ENCODE measurements at regions not wholly inside any gene's neighbourhood (a gene's known extent, or its start where the extent isn't known, plus 50 kb on each side); places are given as distances from the start of the nearest gene placed in this dataset.

GRCh38 chr12:90331821-90332220, 623.2 kb downstream of the CCER1 start:
- Histone ChIP-seq H3K4me3 (ENCODE audit: low read length in 2 of 2) (no peak overlapping the region), H3K27me3 (ENCODE audit: control insufficient read depth in 1 of 2, insufficient read depth in 2 of 2, low read length in 1 of 2) (no peaks in the 10 kb centered on the region), H3K36me3 (ENCODE audit: control insufficient read depth in 1 of 2, insufficient read depth in 2 of 2, low read length in 1 of 2) (no peaks in the 10 kb centered on the region), H3K9me3 (ENCODE audit: control insufficient read depth, low read length) (no peaks in the 10 kb centered on the region), H3K4me1 (ENCODE audit: control insufficient read depth in 1 of 2, insufficient read depth in 2 of 2, low read length in 2 of 2) (no peaks in the 10 kb centered on the region), H3K27ac (ENCODE audit: low read depth in 1 of 2, low read length in 2 of 2) (no peak overlapping the region)
- DNase-seq (no peak), ATAC-seq (ENCODE audit: low FRiP score) (no peak)
- intact Hi-C loops (cut with DNase I): no loop called here
- whole genome bisulfite sequencing, 2 donors: 77 to 80% methylated on average over 1 of the region's 1 CpG

- WGBS, 2 donors: 75 to 78% methylated on average over 3 of the region's 3 CpGs
- DNase-seq (no peak), ATAC-seq (ENCODE audit: low FRiP score) (no peak)
- Histone ChIP-seq H3K4me1 (ENCODE audit: control insufficient read depth in 1 of 2, insufficient read depth in 2 of 2, low read length in 2 of 2) (no peaks in the 10 kb centered on the region), H3K9me3 (ENCODE audit: control insufficient read depth, low read length) (no peaks in the 10 kb centered on the region), H3K36me3 (ENCODE audit: control insufficient read depth in 1 of 2, insufficient read depth in 2 of 2, low read length in 1 of 2) (no peaks in the 10 kb centered on the region), H3K27ac (ENCODE audit: low read depth in 1 of 2, low read length in 2 of 2) (no peak overlapping the region), H3K27me3 (ENCODE audit: control insufficient read depth in 1 of 2, insufficient read depth in 2 of 2, low read length in 1 of 2) (no peaks in the 10 kb centered on the region), H3K4me3 (ENCODE audit: low read length in 2 of 2) (no peak overlapping the region)
- intact Hi-C loops (cut with DNase I): no loop called here
Measured at GRCh38 chr12:90331262-90331661, 622.6 kb upstream of the ATP2B1 start.

- DNase-seq: no peak
- no peaks in the 10 kb centered on the region for H3K27me3 ChIP-seq (ENCODE audit: control insufficient read depth in 1 of 2, insufficient read depth in 2 of 2, low read length in 1 of 2)
- intact Hi-C loops (cut with DNase I): no loop called here
- no peaks in the 10 kb centered on the region for H3K36me3 ChIP-seq (ENCODE audit: control insufficient read depth in 1 of 2, insufficient read depth in 2 of 2, low read length in 1 of 2)
- H3K9me3 ChIP-seq (ENCODE audit: control insufficient read depth, low read length): no peaks in the 10 kb centered on the region
- whole genome bisulfite sequencing, 2 donors: 70% methylated on average over 5 of the region's 5 CpGs
- H3K4me1 ChIP-seq (ENCODE audit: control insufficient read depth in 1 of 2, insufficient read depth in 2 of 2, low read length in 2 of 2): no peaks in the 10 kb centered on the region
- H3K27ac ChIP-seq (ENCODE audit: low read depth in 1 of 2, low read length in 2 of 2): no peak overlapping the region
- no peak overlapping the region for H3K4me3 ChIP-seq (ENCODE audit: low read length in 2 of 2)
- no peak for ATAC-seq (ENCODE audit: low FRiP score)
Measured at GRCh38 chr12:90327793-90328743, 619.4 kb upstream of the ATP2B1 start.

GRCh38 chr12:90323217-90323616, 614.6 kb upstream of the ATP2B1 start:
- whole genome bisulfite sequencing, 2 donors: 96 to 98% methylated on average over 1 of the region's 1 CpG
- Histone ChIP-seq H3K4me1 (ENCODE audit: control insufficient read depth in 1 of 2, insufficient read depth in 2 of 2, low read length in 2 of 2) (no peaks in the 10 kb centered on the region), H3K36me3 (ENCODE audit: control insufficient read depth in 1 of 2, insufficient read depth in 2 of 2, low read length in 1 of 2) (no peaks in the 10 kb centered on the region), H3K9me3 (ENCODE audit: control insufficient read depth, low read length) (peaks cover 2% of the 10 kb centered on the region), H3K27ac (ENCODE audit: low read depth in 1 of 2, low read length in 2 of 2) (no peak overlapping the region), H3K4me3 (ENCODE audit: low read length in 2 of 2) (no peak overlapping the region), H3K27me3 (ENCODE audit: control insufficient read depth in 1 of 2, insufficient read depth in 2 of 2, low read length in 1 of 2) (no peaks in the 10 kb centered on the region)
- intact Hi-C loops (cut with DNase I): no loop called here
- ATAC-seq (ENCODE audit: low FRiP score) (no peak), DNase-seq (no peak)

GRCh38 chr12:90322006-90322405, 613.4 kb upstream of the ATP2B1 start:
- no peak for ATAC-seq (ENCODE audit: low FRiP score)
- H3K4me3 ChIP-seq (ENCODE audit: low read length in 2 of 2): no peak overlapping the region
- no peak overlapping the region for H3K27ac ChIP-seq (ENCODE audit: low read depth in 1 of 2, low read length in 2 of 2)
- intact Hi-C loops (cut with DNase I): no loop called here
- no peaks in the 10 kb centered on the region for H3K36me3 ChIP-seq (ENCODE audit: control insufficient read depth in 1 of 2, insufficient read depth in 2 of 2, low read length in 1 of 2)
- peaks cover 2% of the 10 kb centered on the region for H3K9me3 ChIP-seq (ENCODE audit: control insufficient read depth, low read length)
- H3K4me1 ChIP-seq (ENCODE audit: control insufficient read depth in 1 of 2, insufficient read depth in 2 of 2, low read length in 2 of 2): no peaks in the 10 kb centered on the region
- H3K27me3 ChIP-seq (ENCODE audit: control insufficient read depth in 1 of 2, insufficient read depth in 2 of 2, low read length in 1 of 2): no peaks in the 10 kb centered on the region
- DNase-seq: no peak

GRCh38 chr12:90321369-90321768, 612.7 kb upstream of the ATP2B1 start:
- H3K27ac ChIP-seq (ENCODE audit: low read depth in 1 of 2, low read length in 2 of 2): no peak overlapping the region
- ATAC-seq (ENCODE audit: low FRiP score) (no peak), DNase-seq (no peak)
- peaks cover 2% of the 10 kb centered on the region for H3K9me3 ChIP-seq (ENCODE audit: control insufficient read depth, low read length)
- H3K4me1 ChIP-seq (ENCODE audit: control insufficient read depth in 1 of 2, insufficient read depth in 2 of 2, low read length in 2 of 2): no peaks in the 10 kb centered on the region
- no peaks in the 10 kb centered on the region for H3K36me3 ChIP-seq (ENCODE audit: control insufficient read depth in 1 of 2, insufficient read depth in 2 of 2, low read length in 1 of 2)
- 84 to 92% methylated on average over 2 of the region's 2 CpGs for WGBS, 2 donors
- H3K4me3 ChIP-seq (ENCODE audit: low read length in 2 of 2): no peak overlapping the region
- intact Hi-C loops (cut with DNase I): no loop called here
- no peaks in the 10 kb centered on the region for H3K27me3 ChIP-seq (ENCODE audit: control insufficient read depth in 1 of 2, insufficient read depth in 2 of 2, low read length in 1 of 2)

GRCh38 chr12:90311561-90311960, 602.9 kb upstream of the ATP2B1 start:
- Histone ChIP-seq H3K36me3 (ENCODE audit: control insufficient read depth in 1 of 2, insufficient read depth in 2 of 2, low read length in 1 of 2) (no peaks in the 10 kb centered on the region), H3K4me1 (ENCODE audit: control insufficient read depth in 1 of 2, insufficient read depth in 2 of 2, low read length in 2 of 2) (no peaks in the 10 kb centered on the region), H3K27ac (ENCODE audit: low read depth in 1 of 2, low read length in 2 of 2) (no peak overlapping the region), H3K9me3 (ENCODE audit: control insufficient read depth, low read length) (no peaks in the 10 kb centered on the region), H3K27me3 (ENCODE audit: control insufficient read depth in 1 of 2, insufficient read depth in 2 of 2, low read length in 1 of 2) (no peaks in the 10 kb centered on the region), H3K4me3 (ENCODE audit: low read length in 2 of 2) (no peak overlapping the region)
- intact Hi-C loops (cut with DNase I): no loop called here
- ATAC-seq (ENCODE audit: low FRiP score) (no peak), DNase-seq (no peak)
- 61 to 74% methylated on average over 4 of the region's 4 CpGs for WGBS, 2 donors

GRCh38 chr12:90305379-90305778, 596.7 kb upstream of the ATP2B1 start:
- intact Hi-C loops (cut with DNase I): no loop called here
- no peak for DNase-seq
- no peaks in the 10 kb centered on the region for H3K9me3 ChIP-seq (ENCODE audit: control insufficient read depth, low read length)
- H3K27me3 ChIP-seq (ENCODE audit: control insufficient read depth in 1 of 2, insufficient read depth in 2 of 2, low read length in 1 of 2): no peaks in the 10 kb centered on the region
- no peaks in the 10 kb centered on the region for H3K4me1 ChIP-seq (ENCODE audit: control insufficient read depth in 1 of 2, insufficient read depth in 2 of 2, low read length in 2 of 2)
- H3K4me3 ChIP-seq (ENCODE audit: low read length in 2 of 2): no peak overlapping the region
- no peak for ATAC-seq (ENCODE audit: low FRiP score)
- 70 to 75% methylated on average over 3 of the region's 3 CpGs for WGBS, 2 donors
- no peak overlapping the region for H3K27ac ChIP-seq (ENCODE audit: low read depth in 1 of 2, low read length in 2 of 2)
- H3K36me3 ChIP-seq (ENCODE audit: control insufficient read depth in 1 of 2, insufficient read depth in 2 of 2, low read length in 1 of 2): no peaks in the 10 kb centered on the region

- no peaks in the 10 kb centered on the region for H3K36me3 ChIP-seq (ENCODE audit: control insufficient read depth in 1 of 2, insufficient read depth in 2 of 2, low read length in 1 of 2)
- DNase-seq: no peak
- H3K9me3 ChIP-seq (ENCODE audit: control insufficient read depth, low read length): no peaks in the 10 kb centered on the region
- no peak overlapping the region for H3K27ac ChIP-seq (ENCODE audit: low read depth in 1 of 2, low read length in 2 of 2)
- intact Hi-C loops (cut with DNase I): no loop called here
- H3K4me1 ChIP-seq (ENCODE audit: control insufficient read depth in 1 of 2, insufficient read depth in 2 of 2, low read length in 2 of 2): no peaks in the 10 kb centered on the region
- no peak overlapping the region for H3K4me3 ChIP-seq (ENCODE audit: low read length in 2 of 2)
- 93% methylated on average over 2 of the region's 2 CpGs for WGBS, 2 donors
- no peaks in the 10 kb centered on the region for H3K27me3 ChIP-seq (ENCODE audit: control insufficient read depth in 1 of 2, insufficient read depth in 2 of 2, low read length in 1 of 2)
- ATAC-seq (ENCODE audit: low FRiP score): no peak
Measured at GRCh38 chr12:90304231-90304630, 595.6 kb upstream of the ATP2B1 start.
